HEK293T (cell line): ENCODE measurements at regions not wholly inside any gene's neighbourhood (a gene's known extent, or its start where the extent isn't known, plus 50 kb on each side); places are given as distances from the start of the nearest gene placed in this dataset.

ENCODE experiments used
- CTCF ChIA-PET: fragments of 350-600 bp; formaldehyde crosslinking; extraction: SDS; loops from one replicate; lab custom pipeline; 2021; ENCODE audit warnings: antibody characterized with exemption, inconsistent platforms; lab: Yijun Ruan, JAX
- POLR2A ChIA-PET: fragments of 350-600 bp; formaldehyde crosslinking; extraction: SDS; loops from one replicate; lab custom pipeline; 2020; ENCODE audit warnings: antibody characterized with exemption, inconsistent platforms; lab: Yijun Ruan, JAX
- DNase-seq: peaks from one replicate; pipeline ENCODE4 v3.0.0; 2012; ENCODE audit warnings: mixed read lengths; ENCODE audit errors: extremely low spot score
- ARNT ChIP-seq: fragments of 450-650 bp; IDR thresholded peaks from 2 replicates; pipeline ENCODE4 v1.6.1; 2017; ENCODE audit warnings: mild to moderate bottlenecking
- BHLHE40 ChIP-seq: fragments of 450-650 bp; IDR thresholded peaks from 2 replicates; pipeline ENCODE4 v1.6.1; 2016; ENCODE audit warnings: mild to moderate bottlenecking, moderate library complexity, borderline replicate concordance
- CTBP1 ChIP-seq: fragments of 450-650 bp; IDR thresholded peaks from 2 replicates; pipeline ENCODE4 v1.6.1; 2016; ENCODE audit warnings: borderline replicate concordance
- ELF4 ChIP-seq: fragments of 450-650 bp; IDR thresholded peaks from 2 replicates; pipeline ENCODE4 v1.6.1; 2017; ENCODE audit warnings: antibody characterized with exemption
- FOXA1 ChIP-seq: fragments of 450-650 bp; IDR thresholded peaks from 2 replicates; pipeline ENCODE4 v1.6.1; 2016; ENCODE audit warnings: mild to moderate bottlenecking
- FOXK2 ChIP-seq: fragments of 450-650 bp; IDR thresholded peaks from 2 replicates; pipeline ENCODE4 v1.6.1; 2016; ENCODE audit warnings: mild to moderate bottlenecking
- FOXM1 ChIP-seq: fragments of 450-650 bp; IDR thresholded peaks from 2 replicates; pipeline ENCODE4 v1.6.1; 2017; ENCODE audit warnings: mild to moderate bottlenecking, borderline replicate concordance
- HDGF ChIP-seq: fragments of 450-650 bp; IDR thresholded peaks from 2 replicates; pipeline ENCODE4 v1.6.1; 2017; ENCODE audit warnings: antibody characterized with exemption, borderline replicate concordance
- L3MBTL2 ChIP-seq: fragments of 450-650 bp; conservative IDR thresholded peaks from 2 replicates; pipeline ENCODE4 v1.6.1; 2016; ENCODE audit warnings: mild to moderate bottlenecking
- LEF1 ChIP-seq: fragments of 450-650 bp; IDR thresholded peaks from 2 replicates; pipeline ENCODE4 v1.6.1; 2017; ENCODE audit warnings: mild to moderate bottlenecking, borderline replicate concordance
- NFRKB ChIP-seq: fragments of 450-650 bp; IDR thresholded peaks from 2 replicates; pipeline ENCODE4 v1.6.1; 2016; ENCODE audit warnings: mild to moderate bottlenecking, moderate library complexity
- SP1 ChIP-seq: fragments of 450-650 bp; IDR thresholded peaks from 2 replicates; pipeline ENCODE4 v1.6.1; 2017
- SUZ12 ChIP-seq: fragments of 450-650 bp; IDR thresholded peaks from 2 replicates; pipeline ENCODE4 v1.6.1; 2016; ENCODE audit warnings: mild to moderate bottlenecking
- TARDBP ChIP-seq: fragments of 450-650 bp; IDR thresholded peaks from 2 replicates; pipeline ENCODE4 v1.6.1; 2016
- ZNF384 ChIP-seq: fragments of 450-650 bp; IDR thresholded peaks from 2 replicates; pipeline ENCODE4 v1.6.1; 2016
- TF ChIP-seq, protein P1 (sequence below): fragments of 450-650 bp; IDR thresholded peaks from 2 replicates; pipeline ENCODE4 v1.6.1; 2016

GRCh38 chr18:24991141-24992060 is 360.6 kb downstream of the ZNF521 start:
- CTCF ChIA-PET: no interaction called here
- TF ChIP-seq TARDBP: no peak
- TF ChIP-seq SP1: no peak
- TF ChIP-seq HDGF: no peak
- TF ChIP-seq, protein P1, sequence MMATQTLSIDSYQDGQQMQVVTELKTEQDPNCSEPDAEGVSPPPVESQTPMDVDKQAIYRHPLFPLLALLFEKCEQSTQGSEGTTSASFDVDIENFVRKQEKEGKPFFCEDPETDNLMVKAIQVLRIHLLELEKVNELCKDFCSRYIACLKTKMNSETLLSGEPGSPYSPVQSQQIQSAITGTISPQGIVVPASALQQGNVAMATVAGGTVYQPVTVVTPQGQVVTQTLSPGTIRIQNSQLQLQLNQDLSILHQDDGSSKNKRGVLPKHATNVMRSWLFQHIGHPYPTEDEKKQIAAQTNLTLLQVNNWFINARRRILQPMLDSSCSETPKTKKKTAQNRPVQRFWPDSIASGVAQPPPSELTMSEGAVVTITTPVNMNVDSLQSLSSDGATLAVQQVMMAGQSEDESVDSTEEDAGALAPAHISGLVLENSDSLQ: no peak
- no peak for TF ChIP-seq NFRKB
- TF ChIP-seq SUZ12: no peak
- TF ChIP-seq FOXK2: no peak
- TF ChIP-seq ARNT: no peak
- no peak for TF ChIP-seq CTBP1
- no peak for TF ChIP-seq L3MBTL2
- no peak for TF ChIP-seq BHLHE40
- TF ChIP-seq FOXA1: no peak
- TF ChIP-seq LEF1: no peak
- POLR2A ChIA-PET: no interaction called here
- DNase-seq: no peak

- no peak for DNase-seq
- ChIA-PET POLR2A (no interaction called here), CTCF (no interaction called here)
- no peak for TF ChIP-seq SUZ12
- TF ChIP-seq NFRKB: no peak
- no peak for TF ChIP-seq HDGF
- no peak for TF ChIP-seq LEF1
- no peak for TF ChIP-seq FOXK2
- TF ChIP-seq L3MBTL2: no peak
- no peak for TF ChIP-seq BHLHE40
- TF ChIP-seq FOXM1: no peak
- no peak for TF ChIP-seq CTBP1
- TF ChIP-seq, protein P1: no peak
- TF ChIP-seq FOXA1: no peak
- TF ChIP-seq ZNF384: no peak
Observed at GRCh38 chr18:24992491-24992890, 359.5 kb downstream of the ZNF521 start.

- DNase-seq: no peak
- TF ChIP-seq LEF1 (no peak), NFRKB (no peak), FOXK2 (no peak), ELF4 (no peak), FOXA1 (no peak), ZNF384 (no peak), SUZ12 (no peak), SP1 (no peak), TARDBP (no peak), L3MBTL2 (no peak), ARNT (no peak), BHLHE40 (no peak), FOXM1 (no peak), CTBP1 (no peak), HDGF (no peak)
- TF ChIP-seq, protein P1: no peak
- ChIA-PET POLR2A (no interaction called here), CTCF (no interaction called here)
Observed at GRCh38 chr18:24993628-24994027, 358.3 kb downstream of the ZNF521 start.

- CTCF ChIA-PET: no interaction called here
- POLR2A ChIA-PET: no interaction called here
- TF ChIP-seq FOXK2 (no peak), LEF1 (no peak), FOXM1 (no peak), SUZ12 (no peak), ZNF384 (no peak), CTBP1 (no peak), ELF4 (no peak), FOXA1 (no peak), L3MBTL2 (no peak), NFRKB (no peak), BHLHE40 (no peak), TARDBP (no peak), SP1 (no peak), ARNT (no peak), HDGF (no peak)
- TF ChIP-seq, protein P1: no peak
- DNase-seq: no peak
Observed at GRCh38 chr18:24995056-24995455, 356.9 kb downstream of the ZNF521 start.

DNA sequence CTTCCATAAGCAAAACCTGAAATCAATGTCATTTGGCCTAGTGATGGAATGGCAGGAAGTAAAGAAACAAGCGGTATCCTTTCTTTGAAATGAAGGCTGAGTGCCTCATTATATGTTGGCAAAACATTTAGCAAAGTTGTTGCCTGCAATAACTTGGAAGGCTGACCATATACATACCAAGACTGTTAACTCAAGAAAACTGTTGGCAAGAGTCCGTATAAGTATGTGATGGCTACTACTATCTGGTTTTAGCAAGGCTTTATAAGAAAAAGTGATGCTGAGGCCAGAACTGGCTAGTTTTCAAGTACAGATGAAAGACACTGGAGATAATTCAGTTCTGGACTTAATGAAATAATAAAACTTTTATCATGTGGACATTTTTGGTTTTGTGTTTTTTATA is 356.2 kb downstream of the ZNF521 start:
- CTCF ChIA-PET: no interaction called here
- POLR2A ChIA-PET: no interaction called here

More for the DNA sequence above, 356.2 kb downstream of the ZNF521 start:
- TF ChIP-seq SP1: no peak
- no peak for TF ChIP-seq HDGF
- TF ChIP-seq FOXA1: no peak
- no peak for TF ChIP-seq ELF4
- TF ChIP-seq, protein P1: no peak
- no peak for TF ChIP-seq BHLHE40
- TF ChIP-seq ZNF384: no peak
- TF ChIP-seq NFRKB: no peak
- no peak for TF ChIP-seq FOXM1
- TF ChIP-seq SUZ12: no peak
- TF ChIP-seq LEF1: no peak
- TF ChIP-seq ARNT: no peak
- no peak for TF ChIP-seq L3MBTL2
- TF ChIP-seq CTBP1: no peak
- TF ChIP-seq FOXK2: no peak
- TF ChIP-seq TARDBP: no peak
- no peak for DNase-seq
